A549 (cell line): ENCODE measurements at regions not wholly inside any gene's neighbourhood (a gene's known extent, or its start where the extent isn't known, plus 50 kb on each side); places are given as distances from the start of the nearest gene placed in this dataset.

Experiments
- ATAC-seq, 2 experiments: fragments of 200-7000 bp in 1 of 2; fragments of >200 bp in 1 of 2; cut with Nextera tagmentation in 1 of 2; cut with Tn5 transposase in 1 of 2; 3 replicates each; pipeline versions ENCODE4 v1.8.0 to v1.9.1; 2018 to 2020; ENCODE audit warnings: mild to moderate bottlenecking in 1 of 2, moderate library complexity in 1 of 2
- CTCF ChIA-PET: fragments of 300-600 bp; sonication (Branson Sonifier 250); formaldehyde crosslinking; extraction: SDS; loops from one replicate; lab custom pipeline; 2021; ENCODE audit warnings: antibody characterized with exemption, inconsistent platforms; lab: Yijun Ruan, JAX
- POLR2A ChIA-PET: fragments of 350-600 bp; formaldehyde crosslinking; extraction: SDS; loops from one replicate; lab custom pipeline; 2021; ENCODE audit warnings: antibody characterized with exemption, inconsistent platforms; lab: Yijun Ruan, JAX
- DNase-seq, 2 experiments: peaks; one replicate each; pipeline versions ENCODE4 v3.0.0 to v3.0.0-alpha.2; 2011 to 2016; ENCODE audit warnings: low read depth in 1 of 2, low spot score in 1 of 2
- FAIRE-seq: peaks from 2 replicates; lab custom pipeline; 2011; peaks lifted over from hg19 to GRCh38; lab: Jason Lieb, UNC
- H3K27ac ChIP-seq, 2 experiments: fragments of >200 bp; sonication (Bioruptor Twin); formaldehyde crosslinking; 3 replicates each; pipeline ENCODE4 v1.5.1; 2016 to 2017
- H3K4me1 ChIP-seq: fragments of >200 bp; sonication (Bioruptor Twin); formaldehyde crosslinking; 3 replicates; pipeline ENCODE4 v1.6.1; 2016
- H3K4me2 ChIP-seq: fragments of >200 bp; sonication (Bioruptor Twin); formaldehyde crosslinking; 3 replicates; pipeline ENCODE4 v1.6.1; 2016
- H3K4me3 ChIP-seq: fragments of >200 bp; sonication (Bioruptor Twin); formaldehyde crosslinking; 3 replicates; pipeline ENCODE4 v1.5.1; 2016
- H3K9me3 ChIP-seq: fragments of >200 bp; sonication (Bioruptor Twin); formaldehyde crosslinking; 3 replicates; pipeline ENCODE4 v1.6.1; 2016
- ATOH8 ChIP-seq: fragments of 250-450 bp; sonication (Bioruptor Pico); IDR thresholded peaks from 2 replicates; pipeline ENCODE4 v1.5.0; 2020; ENCODE audit warnings: low read depth, mild to moderate bottlenecking, moderate library complexity
- BHLHE40 ChIP-seq: IDR thresholded peaks from 2 replicates; pipeline ENCODE4 v1.6.1; 2012; ENCODE audit warnings: low read depth, low read length, inconsistent platforms
- CHD2 ChIP-seq: fragments of 150-350 bp; IDR thresholded peaks from 2 replicates; pipeline ENCODE4 v1.6.1; 2014; ENCODE audit warnings: low read length; ENCODE audit not compliant: partially characterized antibody
- E2F6 ChIP-seq: IDR thresholded peaks from 2 replicates; pipeline ENCODE4 v1.6.1; 2012; ENCODE audit warnings: low read depth, borderline replicate concordance
- EP300 ChIP-seq, 2 experiments: fragments of >200 bp; sonication (Bioruptor Twin); formaldehyde crosslinking; IDR thresholded peaks; 2 replicates in 1 of 2; 3 replicates in 1 of 2; pipeline ENCODE4 v1.6.1; 2016 to 2017
- FOSB ChIP-seq: fragments of 250-450 bp; sonication (Bioruptor Pico); IDR thresholded peaks from 2 replicates; pipeline ENCODE4 v1.5.0; 2020; ENCODE audit warnings: mild to moderate bottlenecking, moderate library complexity
- FOSL2 ChIP-seq, 2 experiments: fragments of 450-650 bp in 1 of 2; fragments of >200 bp in 1 of 2; sonication (Bioruptor Twin) in 1 of 2; formaldehyde crosslinking; IDR thresholded peaks; 2 replicates each; pipeline versions ENCODE4 v1.5.0 to v1.6.1; 2016 to 2020; ENCODE audit warnings: mild to moderate bottlenecking in 1 of 2, moderate library complexity in 1 of 2
- FOXS1 ChIP-seq: fragments of 250-450 bp; sonication (Bioruptor Pico); IDR thresholded peaks from 2 replicates; pipeline ENCODE4 v1.5.0; 2020; ENCODE audit warnings: mild to moderate bottlenecking, moderate library complexity
- GATA3 ChIP-seq: IDR thresholded peaks from 2 replicates; pipeline ENCODE4 v1.6.1; 2012; ENCODE audit warnings: borderline replicate concordance
- HDAC2 ChIP-seq: fragments of 200-600 bp; sonication (generic); IDR thresholded peaks from 2 replicates; pipeline ENCODE4 v1.6.1; 2016
- HOXA7 ChIP-seq: fragments of 250-450 bp; sonication (Bioruptor Pico); IDR thresholded peaks from 2 replicates; pipeline ENCODE4 v1.5.0; 2020; ENCODE audit warnings: mild to moderate bottlenecking, moderate library complexity
- HOXB13 ChIP-seq: fragments of 250-450 bp; sonication (Bioruptor Pico); IDR thresholded peaks from 2 replicates; pipeline ENCODE4 v1.5.0; 2020; ENCODE audit warnings: low read depth, mild to moderate bottlenecking, moderate library complexity
- HOXB5 ChIP-seq: fragments of 250-450 bp; sonication (Bioruptor Pico); IDR thresholded peaks from 2 replicates; pipeline ENCODE4 v1.5.0; 2020; ENCODE audit warnings: mild to moderate bottlenecking, moderate library complexity
- JUN ChIP-seq, 2 experiments: fragments of >200 bp; sonication (Bioruptor Twin); formaldehyde crosslinking; IDR thresholded peaks; 2 replicates in 1 of 2; 3 replicates in 1 of 2; pipeline ENCODE4 v1.6.1; 2016 to 2017
- MAFK ChIP-seq: fragments of 450-650 bp; IDR thresholded peaks from 2 replicates; pipeline ENCODE4 v1.6.1; 2014; ENCODE audit not compliant: partially characterized antibody
- MAX ChIP-seq: IDR thresholded peaks from 2 replicates; pipeline ENCODE4 v1.6.1; 2012
- MAZ ChIP-seq: fragments of 150-350 bp; IDR thresholded peaks from 2 replicates; pipeline ENCODE4 v1.6.1; 2014; ENCODE audit warnings: antibody characterized with exemption, low read depth, low read length, borderline replicate concordance
- MYC ChIP-seq: IDR thresholded peaks from 2 replicates; pipeline ENCODE4 v1.6.1; 2012; ENCODE audit warnings: mild to moderate bottlenecking, inconsistent platforms, low read length, improper control_type of control experiment, borderline replicate concordance
- NR3C1 ChIP-seq: fragments of >200 bp; sonication (Bioruptor Twin); formaldehyde crosslinking; IDR thresholded peaks from 3 replicates; pipeline ENCODE4 v1.6.1; 2017
- PHF8 ChIP-seq: fragments of 200-600 bp; sonication (generic); IDR thresholded peaks from 2 replicates; pipeline ENCODE4 v1.6.1; 2016; ENCODE audit warnings: low read depth, mild to moderate bottlenecking, antibody characterized with exemption, moderate library complexity, borderline replicate concordance
- POLR2A ChIP-seq: IDR thresholded peaks from 2 replicates; pipeline ENCODE4 v1.6.1; 2012; ENCODE audit warnings: mild to moderate bottlenecking, low read length
- POLR2AphosphoS2 ChIP-seq: conservative IDR thresholded peaks from 2 replicates; pipeline ENCODE4 v1.6.1; 2012; ENCODE audit warnings: low read length, improper control_type of control experiment, inconsistent platforms
- ZC3H11A ChIP-seq: fragments of 450-650 bp; IDR thresholded peaks from 2 replicates; pipeline ENCODE4 v1.6.1; 2014; ENCODE audit warnings: antibody characterized with exemption, mild to moderate bottlenecking
- ZFP36 ChIP-seq: fragments of 450-650 bp; IDR thresholded peaks from 2 replicates; pipeline ENCODE4 v1.6.1; 2014; ENCODE audit warnings: borderline replicate concordance; ENCODE audit not compliant: partially characterized antibody
- WGBS: methylation state at CpG from one replicate; pipeline ENCODE4 v1.1.6; 2017; ENCODE audit errors: missing lambda C conversion rate; 5-methylcytosine and 5-hydroxymethylcytosine counted together
- TF ChIP-seq, protein P1 (sequence below): fragments of >200 bp; sonication (Bioruptor Twin); formaldehyde crosslinking; IDR thresholded peaks from 2 replicates; pipeline ENCODE4 v1.6.1; 2016
- TF ChIP-seq, protein P2 (sequence below): fragments of 450-650 bp; IDR thresholded peaks from 2 replicates; pipeline ENCODE4 v1.6.1; 2014; ENCODE audit warnings: antibody characterized with exemption
- TF ChIP-seq, protein P3 (sequence below): fragments of >200 bp; sonication (Bioruptor Twin); formaldehyde crosslinking; IDR thresholded peaks from 3 replicates; pipeline ENCODE4 v1.6.1; 2016

DNA sequence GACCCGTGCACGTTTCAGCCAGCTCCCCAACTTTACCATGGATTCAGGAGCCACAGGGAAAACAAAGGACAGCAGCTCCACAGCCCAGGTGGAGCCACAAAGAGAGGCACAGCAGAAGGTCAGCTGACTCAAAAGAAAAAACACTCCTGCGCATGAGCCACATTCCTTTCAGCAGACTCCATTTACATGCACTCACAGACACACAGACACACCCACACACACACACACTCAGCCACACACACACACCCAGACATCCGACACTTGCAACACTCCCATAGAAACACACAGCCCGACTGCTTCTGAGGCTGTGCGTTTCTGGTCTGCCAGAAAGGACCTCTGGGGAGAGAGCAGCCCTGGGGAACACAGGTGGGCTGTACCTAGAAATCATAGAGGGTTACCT lies 2335.5 kb downstream of the TP53TG3F start:
- ChIA-PET POLR2A (no interaction called here), CTCF (no interaction called here)
- FAIRE-seq (no peak), DNase-seq (no peak), ATAC-seq (no peak)
- H3K4me2 ChIP-seq = no peak overlapping the region
- WGBS = 15% methylated on average over 6 of the region's 6 CpGs
- no peaks in the 10 kb centered on the region for H3K9me3 ChIP-seq
- H3K4me3 ChIP-seq = no peak overlapping the region
- no peak overlapping the region for H3K27ac ChIP-seq
- H3K4me1 ChIP-seq = no peaks in the 10 kb centered on the region
- TF ChIP-seq FOSB (CRISPR knock-in tag) (no peak), CHD2 (no peak), HOXA7 (CRISPR knock-in tag) (no peak), HDAC2 (no peak), HOXB5 (no peak), NR3C1 (no peak), MYC (no peak), FOSL2 (IDR thresholded peaks at IDR 0.05) (no peak), FOSL2 (CRISPR knock-in tag; IDR thresholded peaks at IDR 0.05) (no peak), FOXS1 (no peak), POLR2A (no peak)
- TF ChIP-seq, all 56 proteins: peak for 0

GRCh38 chr16:35795361-35796029 lies 2336.1 kb downstream of the TP53TG3F start:
- WGBS = 17% methylated on average over 24 of the region's 33 CpGs
- CTCF ChIA-PET = no interaction called here
- no peak overlapping the region for H3K4me3 ChIP-seq
- FAIRE-seq (no peak), DNase-seq (no peak)
- no peak for TF ChIP-seq BHLHE40
- no peak for TF ChIP-seq POLR2AphosphoS2
- no peak for TF ChIP-seq HOXB13
- TF ChIP-seq PHF8 = no peak
- TF ChIP-seq NR3C1 = no peak
- no peak for TF ChIP-seq ZC3H11A
- TF ChIP-seq, protein P1, sequence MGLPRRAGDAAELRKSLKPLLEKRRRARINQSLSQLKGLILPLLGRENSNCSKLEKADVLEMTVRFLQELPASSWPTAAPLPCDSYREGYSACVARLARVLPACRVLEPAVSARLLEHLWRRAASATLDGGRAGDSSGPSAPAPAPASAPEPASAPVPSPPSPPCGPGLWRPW = no peak
- TF ChIP-seq MAX = no peak
- TF ChIP-seq ATOH8 (CRISPR knock-in tag) = no peak
- no peak for TF ChIP-seq HOXB5
- TF ChIP-seq E2F6 = no peak
- TF ChIP-seq GATA3 = no peak
- TF ChIP-seq, protein P2, sequence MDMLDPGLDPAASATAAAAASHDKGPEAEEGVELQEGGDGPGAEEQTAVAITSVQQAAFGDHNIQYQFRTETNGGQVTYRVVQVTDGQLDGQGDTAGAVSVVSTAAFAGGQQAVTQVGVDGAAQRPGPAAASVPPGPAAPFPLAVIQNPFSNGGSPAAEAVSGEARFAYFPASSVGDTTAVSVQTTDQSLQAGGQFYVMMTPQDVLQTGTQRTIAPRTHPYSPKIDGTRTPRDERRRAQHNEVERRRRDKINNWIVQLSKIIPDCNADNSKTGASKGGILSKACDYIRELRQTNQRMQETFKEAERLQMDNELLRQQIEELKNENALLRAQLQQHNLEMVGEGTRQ = no peak
- TF ChIP-seq, all 56 proteins: peak for 0
- no peaks in the 10 kb centered on the region for H3K4me1 ChIP-seq
- H3K4me2 ChIP-seq = no peak overlapping the region
- no peak for ATAC-seq
- POLR2A ChIA-PET = no interaction called here
- no peak overlapping the region for H3K27ac ChIP-seq
- H3K9me3 ChIP-seq = no peaks in the 10 kb centered on the region

- H3K4me3 ChIP-seq = no peak overlapping the region
- ChIA-PET CTCF (interaction anchor here (0.9 to 1.5 kb wide), 2 partner anchors 16 to 20 kb away, joined by 3 to 4 read pairs; no protein-coding TSS in a partner anchor), POLR2A (no interaction called here)
- ATAC-seq (no peak), FAIRE-seq (no peak), DNase-seq (no peak)
- TF ChIP-seq NR3C1 (no peak), MAFK (no peak), JUN (IDR thresholded peaks at IDR 0.05) (no peak), BHLHE40 (no peak), MAZ (no peak), EP300 (IDR thresholded peaks at IDR 0.05) (no peak), ZFP36 (no peak)
- TF ChIP-seq, protein P3, sequence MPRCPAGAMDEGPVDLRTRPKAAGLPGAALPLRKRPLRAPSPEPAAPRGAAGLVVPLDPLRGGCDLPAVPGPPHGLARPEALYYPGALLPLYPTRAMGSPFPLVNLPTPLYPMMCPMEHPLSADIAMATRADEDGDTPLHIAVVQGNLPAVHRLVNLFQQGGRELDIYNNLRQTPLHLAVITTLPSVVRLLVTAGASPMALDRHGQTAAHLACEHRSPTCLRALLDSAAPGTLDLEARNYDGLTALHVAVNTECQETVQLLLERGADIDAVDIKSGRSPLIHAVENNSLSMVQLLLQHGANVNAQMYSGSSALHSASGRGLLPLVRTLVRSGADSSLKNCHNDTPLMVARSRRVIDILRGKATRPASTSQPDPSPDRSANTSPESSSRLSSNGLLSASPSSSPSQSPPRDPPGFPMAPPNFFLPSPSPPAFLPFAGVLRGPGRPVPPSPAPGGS = no peak
- H3K4me1 ChIP-seq = no peaks in the 10 kb centered on the region
- no peak overlapping the region for H3K27ac ChIP-seq
- 6% methylated on average over 3 of the region's 3 CpGs for WGBS
- H3K9me3 ChIP-seq = no peaks in the 10 kb centered on the region
- H3K4me2 ChIP-seq = no peak overlapping the region
These were observed 2338.4 kb downstream of the TP53TG3F start for GRCh38 chr16:35797811-35798210.
